ENCODE measurements at regions not wholly inside any gene's neighbourhood (a gene's known extent, or its start where the extent isn't known, plus 50 kb on each side); places are given as distances from the start of the nearest gene placed in this dataset.
"Not testable (repeated sequence)": the region's sequence is repeated elsewhere in the genome, so short reads cannot be mapped to it uniquely, and the experiment has no call there.

DNA sequence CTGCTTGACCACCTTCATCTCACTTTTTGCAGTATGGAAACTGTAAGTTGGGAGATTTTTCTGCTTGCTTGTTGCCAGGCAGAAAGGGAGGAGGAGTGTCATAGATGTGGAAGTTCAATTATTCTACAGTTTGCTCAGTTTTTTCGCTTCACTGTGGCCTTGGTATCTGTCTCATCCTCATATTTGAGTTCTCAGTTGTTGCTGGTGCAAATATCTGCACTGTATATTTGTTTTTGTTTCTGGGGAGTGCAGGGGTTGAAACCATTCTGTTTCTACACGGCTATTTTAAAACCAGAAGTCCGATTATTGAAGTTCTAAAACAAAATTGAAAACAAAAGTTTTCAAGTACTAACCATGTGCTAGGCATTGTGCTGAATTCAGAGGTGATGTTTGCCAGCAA is 153.4 kb downstream of the JRKL start:
- H2BK5ac ChIP-seq (ENCODE audit: insufficient read length, low read length) = no peak overlapping the region
- Mint-ChIP-seq H3K27ac (0 out of 7 replicates have a peak overlapping the region, but pooled peaks of 1 of the 3 experiments have one; percentile 22), H3K27me3 (ENCODE audit: low read depth) (no peaks in the 10 kb centered on the region; the same call in 1 of the 2 replicates), H3K9me3 (no peaks in the 10 kb centered on the region; a peak in 1 of 5 replicates), H3K36me3 (ENCODE audit: insufficient read depth in 1 of 3, low read depth in 3 of 3) (no peaks in the 10 kb centered on the region), H3K4me1 (peaks cover 4 to 5% of the 10 kb centered on the region in 2 experiments; a peak in 3 of 4 replicates), H3K4me3 (no peak overlapping the region)
- TF ChIP-seq, protein P1, sequence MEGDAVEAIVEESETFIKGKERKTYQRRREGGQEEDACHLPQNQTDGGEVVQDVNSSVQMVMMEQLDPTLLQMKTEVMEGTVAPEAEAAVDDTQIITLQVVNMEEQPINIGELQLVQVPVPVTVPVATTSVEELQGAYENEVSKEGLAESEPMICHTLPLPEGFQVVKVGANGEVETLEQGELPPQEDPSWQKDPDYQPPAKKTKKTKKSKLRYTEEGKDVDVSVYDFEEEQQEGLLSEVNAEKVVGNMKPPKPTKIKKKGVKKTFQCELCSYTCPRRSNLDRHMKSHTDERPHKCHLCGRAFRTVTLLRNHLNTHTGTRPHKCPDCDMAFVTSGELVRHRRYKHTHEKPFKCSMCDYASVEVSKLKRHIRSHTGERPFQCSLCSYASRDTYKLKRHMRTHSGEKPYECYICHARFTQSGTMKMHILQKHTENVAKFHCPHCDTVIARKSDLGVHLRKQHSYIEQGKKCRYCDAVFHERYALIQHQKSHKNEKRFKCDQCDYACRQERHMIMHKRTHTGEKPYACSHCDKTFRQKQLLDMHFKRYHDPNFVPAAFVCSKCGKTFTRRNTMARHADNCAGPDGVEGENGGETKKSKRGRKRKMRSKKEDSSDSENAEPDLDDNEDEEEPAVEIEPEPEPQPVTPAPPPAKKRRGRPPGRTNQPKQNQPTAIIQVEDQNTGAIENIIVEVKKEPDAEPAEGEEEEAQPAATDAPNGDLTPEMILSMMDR (conservative IDR thresholded peaks at IDR 0.05) = no peak
- no peak overlapping the region for H2AFZ ChIP-seq (ENCODE audit: low read length)
- H3K56ac ChIP-seq (ENCODE audit: insufficient read length, low read depth, low read length) = no peak overlapping the region
- no peak overlapping the region for H3K27ac ChIP-seq (ENCODE audit: insufficient read length, low read depth, low read length)
- DNase-seq = no peak
- H3K79me2 ChIP-seq (ENCODE audit: insufficient read depth, low read length) = no peaks in the 10 kb centered on the region
- H2BK20ac ChIP-seq (ENCODE audit: low read depth, low read length, poor library complexity, severe bottlenecking) = no peak overlapping the region
- H3K14ac ChIP-seq (ENCODE audit: insufficient read depth, low read length) = no peak overlapping the region
- H2BK120ac ChIP-seq (ENCODE audit: low read depth, low read length, poor library complexity, severe bottlenecking) = no peak overlapping the region
- no peaks in the 10 kb centered on the region for H4K20me1 ChIP-seq (ENCODE audit: control insufficient read depth, insufficient read depth, insufficient read length)
- H4K91ac ChIP-seq (ENCODE audit: insufficient read length, low read depth, low read length) = no peak overlapping the region
- H3K23ac ChIP-seq (ENCODE audit: insufficient read length, low read depth, low read length) = no peak overlapping the region
- H4K5ac ChIP-seq (ENCODE audit: insufficient read length, low read depth, low read length) = no peak overlapping the region
- H4K8ac ChIP-seq (replicated peaks; ENCODE audit: insufficient read length, low read depth, low read length) = no peak overlapping the region
- H3K9me3 ChIP-seq (ENCODE audit: control insufficient read depth, low read depth, low read length) = no peaks in the 10 kb centered on the region
- H3K9ac ChIP-seq (ENCODE audit: extremely low read depth, insufficient read length, low read length) = no peak overlapping the region
- no peaks in the 10 kb centered on the region for H3K79me1 ChIP-seq (ENCODE audit: insufficient read depth, low read depth, low read length, poor library complexity, severe bottlenecking)
- no peaks in the 10 kb centered on the region for H3K27me3 ChIP-seq (ENCODE audit: insufficient read depth, low read length)
- H3K4me2 ChIP-seq (ENCODE audit: insufficient read depth, insufficient read length, low read length) = no peak overlapping the region
- no peak overlapping the region for H2AK5ac ChIP-seq (ENCODE audit: insufficient read length, low read length)
- H2BK12ac ChIP-seq (ENCODE audit: insufficient read length, low read depth, low read length) = no peak overlapping the region
- no peak overlapping the region for H3K4ac ChIP-seq (ENCODE audit: low read depth, low read length)
- WGBS (ENCODE audit: extremely low coverage, insufficient read length, low lambda C conversion rate) = no CpG with 5 or more reads among the region's 3 CpGs
- H3T11ph ChIP-seq (ENCODE audit: low read length) = no peak overlapping the region
- no peak overlapping the region for H2BK15ac ChIP-seq (ENCODE audit: low read depth, low read length)
- H3K18ac ChIP-seq (ENCODE audit: insufficient read length, low read depth, low read length) = no peak overlapping the region
- H3K23me2 ChIP-seq (ENCODE audit: insufficient read length, low read depth, low read length, poor library complexity, severe bottlenecking) = no peaks in the 10 kb centered on the region
- no peaks in the 10 kb centered on the region for H3K4me1 ChIP-seq (ENCODE audit: insufficient read depth, low read length)

DNA sequence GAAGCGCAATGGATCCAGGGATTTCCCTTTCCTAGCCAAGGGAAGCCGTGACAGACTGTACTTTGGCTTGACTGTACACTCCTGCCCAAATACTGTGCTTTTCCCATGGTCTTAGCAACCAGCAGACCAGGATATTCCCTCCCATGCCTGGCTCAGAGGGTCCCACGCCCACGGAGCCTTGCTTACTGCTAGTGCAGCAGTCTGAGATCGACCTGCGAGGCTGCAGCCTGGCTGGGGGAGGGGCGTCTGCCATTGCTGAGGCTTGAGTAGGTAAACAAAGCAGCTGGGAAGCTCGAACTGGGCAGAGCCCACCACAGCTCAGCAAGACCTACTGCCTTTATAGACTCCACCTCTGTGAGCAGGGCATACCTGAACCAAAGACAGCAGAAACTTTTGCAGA is 155.4 kb downstream of the JRKL start:
- H3K4me1 Mint-ChIP-seq; H4K91ac ChIP-seq (ENCODE audit: insufficient read length, low read depth, low read length); H3K79me2 ChIP-seq (ENCODE audit: insufficient read depth, low read length); H3K27me3 ChIP-seq (ENCODE audit: insufficient read depth, low read length); DNase-seq; H2BK20ac ChIP-seq (ENCODE audit: low read depth, low read length, poor library complexity, severe bottlenecking); H3K27ac ChIP-seq (ENCODE audit: insufficient read length, low read depth, low read length); H3K23me2 ChIP-seq (ENCODE audit: insufficient read length, low read depth, low read length, poor library complexity, severe bottlenecking); H3K27ac Mint-ChIP-seq; H4K20me1 ChIP-seq (ENCODE audit: control insufficient read depth, insufficient read depth, insufficient read length); H4K8ac ChIP-seq (replicated peaks; ENCODE audit: insufficient read length, low read depth, low read length); H3K9me3 ChIP-seq (ENCODE audit: control insufficient read depth, low read depth, low read length); H3K23ac ChIP-seq (ENCODE audit: insufficient read length, low read depth, low read length); H3K79me1 ChIP-seq (ENCODE audit: insufficient read depth, low read depth, low read length, poor library complexity, severe bottlenecking); H3K4me1 ChIP-seq (ENCODE audit: insufficient read depth, low read length); H3K36me3 Mint-ChIP-seq (ENCODE audit: insufficient read depth in 1 of 3, low read depth in 3 of 3); H3K4me2 ChIP-seq (ENCODE audit: insufficient read depth, insufficient read length, low read length); H3K9ac ChIP-seq (ENCODE audit: extremely low read depth, insufficient read length, low read length); H2BK5ac ChIP-seq (ENCODE audit: insufficient read length, low read length); H2AFZ ChIP-seq (ENCODE audit: low read length); H2BK12ac ChIP-seq (ENCODE audit: insufficient read length, low read depth, low read length); H2BK120ac ChIP-seq (ENCODE audit: low read depth, low read length, poor library complexity, severe bottlenecking); H3K4me3 Mint-ChIP-seq; H3K27me3 Mint-ChIP-seq (ENCODE audit: low read depth); H3T11ph ChIP-seq (ENCODE audit: low read length); H3K4ac ChIP-seq (ENCODE audit: low read depth, low read length); H2AK5ac ChIP-seq (ENCODE audit: insufficient read length, low read length); H4K5ac ChIP-seq (ENCODE audit: insufficient read length, low read depth, low read length); H3K56ac ChIP-seq (ENCODE audit: insufficient read length, low read depth, low read length); H3K9me3 Mint-ChIP-seq; H2BK15ac ChIP-seq (ENCODE audit: low read depth, low read length); H3K18ac ChIP-seq (ENCODE audit: insufficient read length, low read depth, low read length): not testable (repeated sequence)
- no CpG with 5 or more reads among the region's 8 CpGs for WGBS (ENCODE audit: extremely low coverage, insufficient read length, low lambda C conversion rate)
- H3K14ac ChIP-seq (ENCODE audit: insufficient read depth, low read length) = 0 out of 2 replicates have a peak overlapping the region, but pooled peaks have one; percentile 4
